WTC11 (cell line): ENCODE measurements at regions not wholly inside any gene's neighbourhood (a gene's known extent, or its start where the extent isn't known, plus 50 kb on each side); places are given as distances from the start of the nearest gene placed in this dataset.

ENCODE experiments used
- ATAC-seq: fragments of 200-7000 bp; cut with Tn5 transposase; 2 replicates; pipeline ENCODE4 v1.10.0; 2021; ENCODE audit warnings: mild to moderate bottlenecking, moderate library complexity
- CTCF ChIA-PET: fragments of 300-600 bp; sonication (Branson Sonifier 250); formaldehyde crosslinking; loops from one replicate; lab custom pipeline; 2021; ENCODE audit warnings: antibody characterized with exemption; lab: Charles Lee
- POLR2A ChIA-PET: fragments of 350-600 bp; sonication (Branson Sonifier 250); formaldehyde crosslinking; loops from one replicate; lab custom pipeline; 2021; ENCODE audit warnings: antibody characterized with exemption; lab: Charles Lee
- DNase-seq: peaks from one replicate; pipeline ENCODE4 v3.0.0; 2021; ENCODE audit warnings: low spot score
- H3K27ac Mint-ChIP-seq: 2 replicates; pipeline ENCODE4 v1.8.0; 2021; ENCODE audit warnings: mixed read lengths
- H3K27me3 Mint-ChIP-seq: 2 replicates; pipeline ENCODE4 v1.8.0; 2021; ENCODE audit warnings: low read depth, mild to moderate bottlenecking, moderate library complexity, mixed read lengths
- H3K36me3 Mint-ChIP-seq: 2 replicates; pipeline ENCODE4 v1.8.0; 2021; ENCODE audit warnings: mixed read lengths
- H3K4me1 Mint-ChIP-seq: 2 replicates; pipeline ENCODE4 v1.8.0; 2022; ENCODE audit warnings: mixed read lengths
- H3K4me3 Mint-ChIP-seq: 2 replicates; pipeline ENCODE4 v1.8.0; 2021; ENCODE audit warnings: mild to moderate bottlenecking, moderate library complexity, mixed read lengths
- H3K9me3 Mint-ChIP-seq: 2 replicates; pipeline ENCODE4 v1.8.0; 2021; ENCODE audit warnings: mixed read lengths
- ATF1 ChIP-seq: sonication (generic); formaldehyde crosslinking; IDR thresholded peaks from 2 replicates; pipeline ENCODE4 v1.8.1; 2023; ENCODE audit warnings: mild to moderate bottlenecking, moderate library complexity, missing genetic modification reagents
- CREM ChIP-seq: sonication (generic); formaldehyde crosslinking; IDR thresholded peaks from 2 replicates; pipeline ENCODE4 v1.8.1; 2022; ENCODE audit warnings: mild to moderate bottlenecking, missing genetic modification reagents, moderate library complexity
- E2F4 ChIP-seq: sonication (generic); formaldehyde crosslinking; IDR thresholded peaks from 2 replicates; pipeline ENCODE4 v1.8.1; 2022; ENCODE audit warnings: low read depth, mild to moderate bottlenecking, moderate library complexity, missing genetic modification reagents, borderline replicate concordance
- EMX1 ChIP-seq: fragments of 250-450 bp; sonication (Bioruptor Pico); IDR thresholded peaks from 2 replicates; pipeline ENCODE4 v1.8.0; 2021; ENCODE audit warnings: mild to moderate bottlenecking
- ESRRA ChIP-seq: sonication (generic); formaldehyde crosslinking; IDR thresholded peaks from 2 replicates; pipeline ENCODE4 v1.8.1; 2022; ENCODE audit warnings: mild to moderate bottlenecking, missing genetic modification reagents, borderline replicate concordance
- FOXJ3 ChIP-seq: sonication (generic); formaldehyde crosslinking; IDR thresholded peaks from 2 replicates; pipeline ENCODE4 v1.9.0; 2021; ENCODE audit warnings: missing genetic modification reagents, mild to moderate bottlenecking, borderline replicate concordance
- FOXP1 ChIP-seq: sonication (generic); formaldehyde crosslinking; IDR thresholded peaks from 2 replicates; pipeline ENCODE4 v1.8.0; 2022; ENCODE audit warnings: missing genetic modification reagents, mild to moderate bottlenecking, moderate library complexity, borderline replicate concordance
- GABPB1 ChIP-seq: sonication (generic); formaldehyde crosslinking; IDR thresholded peaks from 2 replicates; pipeline ENCODE4 v1.8.1; 2023; ENCODE audit warnings: mild to moderate bottlenecking, missing genetic modification reagents
- HMGA2 ChIP-seq: fragments of 250-450 bp; sonication (Bioruptor Pico); IDR thresholded peaks from 2 replicates; pipeline ENCODE4 v1.4.0; 2021; ENCODE audit warnings: mild to moderate bottlenecking, moderate library complexity
- MAX ChIP-seq: sonication (generic); formaldehyde crosslinking; IDR thresholded peaks from 2 replicates; pipeline ENCODE4 v1.8.0; 2022; ENCODE audit warnings: mild to moderate bottlenecking, missing genetic modification reagents
- MLX ChIP-seq: sonication (generic); formaldehyde crosslinking; IDR thresholded peaks from 2 replicates; pipeline ENCODE4 v1.8.1; 2023; ENCODE audit warnings: mild to moderate bottlenecking, missing genetic modification reagents, moderate library complexity
- NFE2L1 ChIP-seq: sonication (generic); formaldehyde crosslinking; IDR thresholded peaks from 2 replicates; pipeline ENCODE4 v1.8.1; 2023; ENCODE audit warnings: missing genetic modification reagents
- NR2C2 ChIP-seq: sonication (generic); formaldehyde crosslinking; IDR thresholded peaks from 2 replicates; pipeline ENCODE4 v1.8.0; 2022; ENCODE audit warnings: mild to moderate bottlenecking, missing genetic modification reagents
- SOX15 ChIP-seq: fragments of 250-450 bp; sonication (Bioruptor Pico); IDR thresholded peaks from 2 replicates; pipeline ENCODE4 v1.9.0; 2021; ENCODE audit warnings: mild to moderate bottlenecking
- ZMAT4 ChIP-seq: fragments of 250-450 bp; sonication (Bioruptor Pico); IDR thresholded peaks from 2 replicates; pipeline ENCODE4 v1.9.0; 2021; ENCODE audit warnings: mild to moderate bottlenecking
- ZNF121 ChIP-seq: sonication (generic); formaldehyde crosslinking; IDR thresholded peaks from 2 replicates; pipeline ENCODE4 v1.8.0; 2023; ENCODE audit warnings: missing genetic modification reagents
- ZNF138 ChIP-seq: sonication (generic); formaldehyde crosslinking; conservative IDR thresholded peaks from 2 replicates; pipeline ENCODE4 v1.8.1; 2022; ENCODE audit warnings: mild to moderate bottlenecking, moderate library complexity, missing genetic modification reagents
- ZNF512 ChIP-seq: sonication (generic); formaldehyde crosslinking; IDR thresholded peaks from 2 replicates; pipeline ENCODE4 v1.8.1; 2022; ENCODE audit warnings: missing genetic modification reagents, borderline replicate concordance
- ZNF671 ChIP-seq: fragments of 250-450 bp; sonication (Bioruptor Pico); IDR thresholded peaks from 2 replicates; pipeline ENCODE4 v1.8.0; 2021; ENCODE audit warnings: mild to moderate bottlenecking
- TF ChIP-seq, protein P1 (sequence below): sonication (generic); formaldehyde crosslinking; IDR thresholded peaks from 2 replicates; pipeline ENCODE4 v1.8.1; 2022; ENCODE audit warnings: mild to moderate bottlenecking, moderate library complexity, missing genetic modification reagents
- TF ChIP-seq, protein P2 (sequence below): sonication (generic); formaldehyde crosslinking; conservative IDR thresholded peaks from 2 replicates; pipeline ENCODE4 v1.8.1; 2023; ENCODE audit warnings: mild to moderate bottlenecking, low read depth, missing genetic modification reagents, moderate library complexity
- TF ChIP-seq, protein P3 (sequence below): sonication (generic); formaldehyde crosslinking; IDR thresholded peaks from 2 replicates; pipeline ENCODE4 v1.8.0; 2023; ENCODE audit warnings: mild to moderate bottlenecking, missing genetic modification reagents

DNA sequence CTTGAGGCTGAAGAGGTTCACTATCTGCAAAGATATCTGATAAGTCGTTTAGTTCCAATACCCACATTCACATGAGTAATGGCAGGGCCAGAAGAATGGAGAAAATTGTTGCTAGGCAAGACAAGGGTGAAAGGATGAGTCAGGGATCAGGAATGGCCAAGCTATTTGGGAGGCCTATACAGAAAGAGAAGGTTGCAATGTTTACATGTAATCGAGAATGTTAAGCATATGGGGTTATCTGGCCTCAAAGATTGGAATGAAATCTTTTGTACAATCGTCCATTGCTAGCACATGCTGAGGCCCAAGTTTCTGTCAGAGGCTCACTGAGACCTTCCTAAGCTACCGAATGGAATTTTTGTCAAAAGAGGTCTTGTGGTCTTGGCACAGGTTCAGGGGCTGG lies 299.9 kb upstream of the PLD5 start (continued):
- TF ChIP-seq, protein P1, sequence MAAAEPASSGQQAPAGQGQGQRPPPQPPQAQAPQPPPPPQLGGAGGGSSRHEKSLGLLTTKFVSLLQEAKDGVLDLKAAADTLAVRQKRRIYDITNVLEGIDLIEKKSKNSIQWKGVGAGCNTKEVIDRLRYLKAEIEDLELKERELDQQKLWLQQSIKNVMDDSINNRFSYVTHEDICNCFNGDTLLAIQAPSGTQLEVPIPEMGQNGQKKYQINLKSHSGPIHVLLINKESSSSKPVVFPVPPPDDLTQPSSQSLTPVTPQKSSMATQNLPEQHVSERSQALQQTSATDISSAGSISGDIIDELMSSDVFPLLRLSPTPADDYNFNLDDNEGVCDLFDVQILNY: no peak
- TF ChIP-seq, protein P2, sequence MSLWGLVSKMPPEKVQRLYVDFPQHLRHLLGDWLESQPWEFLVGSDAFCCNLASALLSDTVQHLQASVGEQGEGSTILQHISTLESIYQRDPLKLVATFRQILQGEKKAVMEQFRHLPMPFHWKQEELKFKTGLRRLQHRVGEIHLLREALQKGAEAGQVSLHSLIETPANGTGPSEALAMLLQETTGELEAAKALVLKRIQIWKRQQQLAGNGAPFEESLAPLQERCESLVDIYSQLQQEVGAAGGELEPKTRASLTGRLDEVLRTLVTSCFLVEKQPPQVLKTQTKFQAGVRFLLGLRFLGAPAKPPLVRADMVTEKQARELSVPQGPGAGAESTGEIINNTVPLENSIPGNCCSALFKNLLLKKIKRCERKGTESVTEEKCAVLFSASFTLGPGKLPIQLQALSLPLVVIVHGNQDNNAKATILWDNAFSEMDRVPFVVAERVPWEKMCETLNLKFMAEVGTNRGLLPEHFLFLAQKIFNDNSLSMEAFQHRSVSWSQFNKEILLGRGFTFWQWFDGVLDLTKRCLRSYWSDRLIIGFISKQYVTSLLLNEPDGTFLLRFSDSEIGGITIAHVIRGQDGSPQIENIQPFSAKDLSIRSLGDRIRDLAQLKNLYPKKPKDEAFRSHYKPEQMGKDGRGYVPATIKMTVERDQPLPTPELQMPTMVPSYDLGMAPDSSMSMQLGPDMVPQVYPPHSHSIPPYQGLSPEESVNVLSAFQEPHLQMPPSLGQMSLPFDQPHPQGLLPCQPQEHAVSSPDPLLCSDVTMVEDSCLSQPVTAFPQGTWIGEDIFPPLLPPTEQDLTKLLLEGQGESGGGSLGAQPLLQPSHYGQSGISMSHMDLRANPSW (CRISPR knock-in tag): no peak
- TF ChIP-seq EMX1 (CRISPR knock-in tag): no peak
- no peak for TF ChIP-seq MAX (CRISPR knock-in tag)
- no peak for TF ChIP-seq E2F4 (CRISPR knock-in tag)
- TF ChIP-seq NR2C2 (CRISPR knock-in tag): no peak
- no peak for TF ChIP-seq ZNF671
- no peak for TF ChIP-seq ZNF121 (CRISPR knock-in tag)

- no peak for ATAC-seq
- no peak for DNase-seq
- H3K27me3 Mint-ChIP-seq: no peaks in the 10 kb centered on the region
- H3K9me3 Mint-ChIP-seq: peaks cover 11% of the 10 kb centered on the region
- H3K36me3 Mint-ChIP-seq: no peaks in the 10 kb centered on the region
- H3K4me1 Mint-ChIP-seq: no peaks in the 10 kb centered on the region
- CTCF ChIA-PET: no interaction called here
- POLR2A ChIA-PET: interaction anchor here (0.7 kb wide), 1 partner anchor 1267 kb away, joined by 3 read pairs; no protein-coding TSS in a partner anchor
- H3K4me3 Mint-ChIP-seq: no peak overlapping the region
- no peak overlapping the region for H3K27ac Mint-ChIP-seq
- no peak for TF ChIP-seq NFE2L1 (CRISPR knock-in tag)
- TF ChIP-seq CREM (CRISPR knock-in tag): no peak
- no peak for TF ChIP-seq HMGA2
- no peak for TF ChIP-seq ATF1 (CRISPR knock-in tag)
- TF ChIP-seq ZNF512 (CRISPR knock-in tag): no peak
- TF ChIP-seq ZMAT4 (CRISPR knock-in tag): no peak
- TF ChIP-seq, protein P2 (CRISPR knock-in tag): no peak
- TF ChIP-seq, protein P3, sequence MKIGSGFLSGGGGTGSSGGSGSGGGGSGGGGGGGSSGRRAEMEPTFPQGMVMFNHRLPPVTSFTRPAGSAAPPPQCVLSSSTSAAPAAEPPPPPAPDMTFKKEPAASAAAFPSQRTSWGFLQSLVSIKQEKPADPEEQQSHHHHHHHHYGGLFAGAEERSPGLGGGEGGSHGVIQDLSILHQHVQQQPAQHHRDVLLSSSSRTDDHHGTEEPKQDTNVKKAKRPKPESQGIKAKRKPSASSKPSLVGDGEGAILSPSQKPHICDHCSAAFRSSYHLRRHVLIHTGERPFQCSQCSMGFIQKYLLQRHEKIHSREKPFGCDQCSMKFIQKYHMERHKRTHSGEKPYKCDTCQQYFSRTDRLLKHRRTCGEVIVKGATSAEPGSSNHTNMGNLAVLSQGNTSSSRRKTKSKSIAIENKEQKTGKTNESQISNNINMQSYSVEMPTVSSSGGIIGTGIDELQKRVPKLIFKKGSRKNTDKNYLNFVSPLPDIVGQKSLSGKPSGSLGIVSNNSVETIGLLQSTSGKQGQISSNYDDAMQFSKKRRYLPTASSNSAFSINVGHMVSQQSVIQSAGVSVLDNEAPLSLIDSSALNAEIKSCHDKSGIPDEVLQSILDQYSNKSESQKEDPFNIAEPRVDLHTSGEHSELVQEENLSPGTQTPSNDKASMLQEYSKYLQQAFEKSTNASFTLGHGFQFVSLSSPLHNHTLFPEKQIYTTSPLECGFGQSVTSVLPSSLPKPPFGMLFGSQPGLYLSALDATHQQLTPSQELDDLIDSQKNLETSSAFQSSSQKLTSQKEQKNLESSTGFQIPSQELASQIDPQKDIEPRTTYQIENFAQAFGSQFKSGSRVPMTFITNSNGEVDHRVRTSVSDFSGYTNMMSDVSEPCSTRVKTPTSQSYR (CRISPR knock-in tag): no peak
- no peak for TF ChIP-seq ZNF138
- no peak for TF ChIP-seq MLX (CRISPR knock-in tag)
- no peak for TF ChIP-seq ZNF671
- TF ChIP-seq, protein P1: no peak
- no peak for TF ChIP-seq FOXJ3 (CRISPR knock-in tag)
- TF ChIP-seq SOX15 (CRISPR knock-in tag): no peak
- TF ChIP-seq GABPB1 (CRISPR knock-in tag): no peak
- TF ChIP-seq FOXP1 (CRISPR knock-in tag): no peak
- no peak for TF ChIP-seq ESRRA (CRISPR knock-in tag)
Observed at GRCh38 chr1:242813490-242814091, 289.1 kb upstream of the PLD5 start.
